Sigmoid colon (tissue), 4 donors: ENCODE measurements at regions not wholly inside any gene's neighbourhood (a gene's known extent, or its start where the extent isn't known, plus 50 kb on each side); places are given as distances from the start of the nearest gene placed in this dataset.

Source experiments
- CTCF ChIP-seq, 4 experiments: fragments of 450-650 bp in 3 of 4; fragments of 200-600 bp in 1 of 4; IDR thresholded peaks; one replicate each; pipeline ENCODE4 v1.5.1; 2016 to 2019; ENCODE audit warnings: antibody characterized with exemption in 4 of 4, mild to moderate bottlenecking in 3 of 4, moderate library complexity in 2 of 4
- EP300 ChIP-seq, 4 donors: sonication (generic); formaldehyde crosslinking; IDR thresholded peaks; one replicate each; pipeline ENCODE4 v1.6.1; 2017; ENCODE audit warnings: antibody characterized with exemption in 4 of 4
- POLR2AphosphoS5 ChIP-seq, 4 donors: sonication (generic); formaldehyde crosslinking; IDR thresholded peaks; one replicate each; pipeline ENCODE4 v1.6.1; 2017; ENCODE audit warnings: antibody characterized with exemption in 4 of 4

GRCh38 chr9:26191711-26192110, 513.5 kb upstream of the TUSC1 start:
- no peak for TF ChIP-seq CTCF (IDR thresholded peaks at IDR 0.05)
- no peak for TF ChIP-seq POLR2AphosphoS5 (IDR thresholded peaks at IDR 0.05)
- TF ChIP-seq EP300 (IDR thresholded peaks at IDR 0.05), result no peak
